Upper lobe of left lung (tissue), 6 donors: ENCODE measurements at regions not wholly inside any gene's neighbourhood (a gene's known extent, or its start where the extent isn't known, plus 50 kb on each side); places are given as distances from the start of the nearest gene placed in this dataset.

ENCODE experiments used
- ATAC-seq, 2 donors: fragments of 200-7000 bp; cut with Tn5 transposase; one replicate each; pipeline ENCODE4 v1.9.1; 2022; ENCODE audit warnings: mild to moderate bottlenecking in 2 of 2, moderate library complexity in 2 of 2; ENCODE audit not compliant: low FRiP score in 2 of 2
- DNase-seq, 2 donors: peaks; one replicate each; pipeline ENCODE4 v3.0.0-alpha.2; 2019 to 2020
- H3K27ac ChIP-seq, 4 donors: fragments of 200-600 bp; sonication (generic); one replicate each; pipeline ENCODE4 v1.5.1; 2016 to 2019
- H3K27me3 ChIP-seq, 4 donors: fragments of 200-600 bp; sonication (generic); one replicate each; pipeline ENCODE4 v1.5.1; 2017 to 2019
- H3K36me3 ChIP-seq, 4 donors: fragments of 200-600 bp; sonication (generic); one replicate each; pipeline ENCODE4 v1.5.1; 2016 to 2019
- H3K4me1 ChIP-seq, 4 donors: fragments of 200-600 bp; sonication (generic); one replicate each; pipeline ENCODE4 v1.5.1; 2018 to 2019
- H3K4me3 ChIP-seq, 4 donors: fragments of 200-600 bp; sonication (generic); one replicate each; pipeline ENCODE4 v1.5.1; 2017 to 2019; ENCODE audit warnings: mild to moderate bottlenecking in 2 of 4, moderate library complexity in 1 of 4
- H3K9me3 ChIP-seq, 4 donors: fragments of 200-600 bp; sonication (generic); one replicate each; pipeline ENCODE4 v1.5.1; 2018 to 2019
- CTCF ChIP-seq, 6 experiments: fragments of 450-650 bp in 4 of 6; fragments of 200-600 bp in 2 of 6; sonication (generic) in 2 of 6; IDR thresholded peaks; one replicate each; pipeline ENCODE4 v1.5.1; 2016 to 2019; ENCODE audit warnings: antibody characterized with exemption in 6 of 6
- EP300 ChIP-seq, 4 donors: sonication (generic); formaldehyde crosslinking; IDR thresholded peaks; one replicate each; pipeline ENCODE4 v1.5.1; 2017; ENCODE audit warnings: antibody characterized with exemption in 4 of 4, control low read depth in 2 of 4
- POLR2A ChIP-seq, 4 donors: fragments of 450-650 bp; IDR thresholded peaks; one replicate each; pipeline ENCODE4 v1.5.1; 2016 to 2017; ENCODE audit warnings: antibody characterized with exemption in 4 of 4, mild to moderate bottlenecking in 2 of 4
- POLR2AphosphoS5 ChIP-seq, 2 donors: sonication (generic); formaldehyde crosslinking; IDR thresholded peaks; one replicate each; pipeline ENCODE4 v1.5.1; 2017; ENCODE audit warnings: antibody characterized with exemption in 2 of 2
- WGBS, 2 donors: methylation state at CpG; one replicate each; pipeline ENCODE4 v1.1.5; 2017 to 2018; 5-methylcytosine and 5-hydroxymethylcytosine counted together
- donor health status: DM: no; HTN: no; CAD: no; lungs with moderate emphysema.
- donor health status: DM: no; HTN: yes; CAD: no; lungs with severe emphysema.

GRCh38 chr13:106391271-106391670, 144.2 kb downstream of the EFNB2 start:
- Histone ChIP-seq H3K27ac (no peak overlapping the region), H3K27me3 (no peaks in the 10 kb centered on the region), H3K4me1 (peaks cover 0 to 8% (median 3%) of the 10 kb centered on the region in 4 donors), H3K36me3 (no peaks in the 10 kb centered on the region), H3K4me3 (no peak overlapping the region), H3K9me3 (no peaks in the 10 kb centered on the region)
- DNase-seq (no peak), ATAC-seq (no peak)
- TF ChIP-seq POLR2A (IDR thresholded peaks at IDR 0.05) (no peak), CTCF (IDR thresholded peaks at IDR 0.05) (no peak), POLR2AphosphoS5 (IDR thresholded peaks at IDR 0.05) (no peak)
- 82 to 91% methylated on average over 5 of the region's 5 CpGs for WGBS, 2 donors

GRCh38 chr13:106390367-106390766, 145.1 kb downstream of the EFNB2 start:
- Histone ChIP-seq H3K9me3 (no peaks in the 10 kb centered on the region), H3K27me3 (no peaks in the 10 kb centered on the region), H3K4me1 (peaks cover 0 to 8% (median 3%) of the 10 kb centered on the region in 4 donors), H3K4me3 (no peak overlapping the region), H3K27ac (no peak overlapping the region), H3K36me3 (no peaks in the 10 kb centered on the region)
- ATAC-seq: no peak
- TF ChIP-seq POLR2AphosphoS5 (IDR thresholded peaks at IDR 0.05) (no peak), CTCF (IDR thresholded peaks at IDR 0.05) (no peak), POLR2A (IDR thresholded peaks at IDR 0.05) (no peak), EP300 (IDR thresholded peaks at IDR 0.05) (no peak)
- DNase-seq: no peak
- 26 to 34% methylated on average over 1 of the region's 1 CpG for WGBS, 2 donors

- DNase-seq (no peak), ATAC-seq (no peak)
- WGBS, 2 donors: 93% methylated on average over 6 of the region's 6 CpGs
- H3K4me3 ChIP-seq: no peak overlapping the region
- H3K4me1 ChIP-seq: peaks cover 0 to 11% (median 3%) of the 10 kb centered on the region in 4 donors
- no peaks in the 10 kb centered on the region for H3K27me3 ChIP-seq
- TF ChIP-seq EP300 (IDR thresholded peaks at IDR 0.05): no peak
- no peak for TF ChIP-seq POLR2A (IDR thresholded peaks at IDR 0.05)
- TF ChIP-seq CTCF (IDR thresholded peaks at IDR 0.05): no peak
- no peak for TF ChIP-seq POLR2AphosphoS5 (IDR thresholded peaks at IDR 0.05)
- H3K36me3 ChIP-seq: no peaks in the 10 kb centered on the region
- no peaks in the 10 kb centered on the region for H3K9me3 ChIP-seq
- H3K27ac ChIP-seq: no peak overlapping the region
These were observed 149.8 kb downstream of the EFNB2 start for GRCh38 chr13:106385654-106386053.

- no peak overlapping the region for H3K27ac ChIP-seq
- no peaks in the 10 kb centered on the region for H3K27me3 ChIP-seq
- H3K9me3 ChIP-seq: no peaks in the 10 kb centered on the region
- WGBS, 2 donors: 81 to 100% methylated on average over 3 to 4 of the region's 4 CpGs
- H3K36me3 ChIP-seq: no peaks in the 10 kb centered on the region
- no peak overlapping the region for H3K4me3 ChIP-seq
- TF ChIP-seq EP300 (IDR thresholded peaks at IDR 0.05): no peak
- no peak for TF ChIP-seq POLR2A (IDR thresholded peaks at IDR 0.05)
- TF ChIP-seq POLR2AphosphoS5 (IDR thresholded peaks at IDR 0.05): no peak
- TF ChIP-seq CTCF (IDR thresholded peaks at IDR 0.05): no peak
- ATAC-seq: no peak
- peaks cover 0 to 3% (median under 1%) of the 10 kb centered on the region in 4 donors for H3K4me1 ChIP-seq
- DNase-seq: no peak
These were observed 150.9 kb downstream of the EFNB2 start for GRCh38 chr13:106384516-106384915.

- Histone ChIP-seq H3K4me3 (no peak overlapping the region), H3K9me3 (no peaks in the 10 kb centered on the region), H3K36me3 (no peaks in the 10 kb centered on the region), H3K27me3 (no peaks in the 10 kb centered on the region), H3K4me1 (peaks cover 0 to 3% (median 0%) of the 10 kb centered on the region in 4 donors), H3K27ac (no peak overlapping the region)
- TF ChIP-seq POLR2AphosphoS5 (IDR thresholded peaks at IDR 0.05): no peak
- no peak for TF ChIP-seq CTCF (IDR thresholded peaks at IDR 0.05)
- no peak for TF ChIP-seq POLR2A (IDR thresholded peaks at IDR 0.05)
- TF ChIP-seq EP300 (IDR thresholded peaks at IDR 0.05): no peak
- DNase-seq (no peak), ATAC-seq (no peak)
- WGBS, 2 donors: 98 to 100% methylated on average over 1 of the region's 1 CpG
These were observed 151.7 kb downstream of the EFNB2 start for GRCh38 chr13:106383791-106384190.
